ENCODE measurements at regions not wholly inside any gene's neighbourhood (a gene's known extent, or its start where the extent isn't known, plus 50 kb on each side); places are given as distances from the start of the nearest gene placed in this dataset.

DNA sequence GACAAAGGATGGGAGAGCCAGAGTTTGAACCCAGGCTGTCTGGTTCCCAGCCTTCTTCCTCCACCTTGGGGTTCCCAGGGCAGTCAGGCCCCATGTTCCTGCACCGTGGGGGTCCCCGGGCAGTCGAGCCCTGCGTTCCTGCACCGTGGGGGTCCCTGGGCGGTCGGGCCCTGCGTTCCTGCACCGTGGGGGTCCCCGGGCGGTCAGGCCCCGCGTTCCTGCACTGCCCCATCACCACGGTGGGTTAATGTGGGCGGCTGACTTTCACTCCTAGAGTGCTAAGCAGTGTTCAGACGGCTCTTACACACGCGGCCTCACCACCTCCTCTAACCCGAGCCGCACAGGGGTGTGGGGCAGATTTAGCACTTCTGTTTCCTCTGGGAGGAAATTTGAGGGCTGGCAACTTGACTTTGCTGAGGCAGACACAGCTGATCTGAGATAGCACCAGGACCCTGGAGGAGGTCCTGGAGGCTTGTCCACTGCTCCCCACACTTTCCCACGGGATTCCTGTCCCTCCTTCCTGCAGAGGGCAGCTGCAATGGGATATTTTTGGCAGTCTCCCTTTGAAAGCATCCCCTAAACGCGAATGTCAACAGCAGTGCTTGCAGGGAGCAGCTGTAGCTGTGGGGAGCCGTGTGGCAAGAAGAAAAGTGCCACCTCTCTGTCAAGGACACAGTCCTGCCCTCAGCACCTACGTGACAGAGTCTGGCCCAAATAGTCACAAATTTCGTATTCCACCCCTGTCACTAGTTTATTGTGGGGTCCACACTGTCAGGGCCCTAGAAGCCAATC, 239.4 kb downstream of the TEX29 start:
- DNase-seq, result no peak

DNA sequence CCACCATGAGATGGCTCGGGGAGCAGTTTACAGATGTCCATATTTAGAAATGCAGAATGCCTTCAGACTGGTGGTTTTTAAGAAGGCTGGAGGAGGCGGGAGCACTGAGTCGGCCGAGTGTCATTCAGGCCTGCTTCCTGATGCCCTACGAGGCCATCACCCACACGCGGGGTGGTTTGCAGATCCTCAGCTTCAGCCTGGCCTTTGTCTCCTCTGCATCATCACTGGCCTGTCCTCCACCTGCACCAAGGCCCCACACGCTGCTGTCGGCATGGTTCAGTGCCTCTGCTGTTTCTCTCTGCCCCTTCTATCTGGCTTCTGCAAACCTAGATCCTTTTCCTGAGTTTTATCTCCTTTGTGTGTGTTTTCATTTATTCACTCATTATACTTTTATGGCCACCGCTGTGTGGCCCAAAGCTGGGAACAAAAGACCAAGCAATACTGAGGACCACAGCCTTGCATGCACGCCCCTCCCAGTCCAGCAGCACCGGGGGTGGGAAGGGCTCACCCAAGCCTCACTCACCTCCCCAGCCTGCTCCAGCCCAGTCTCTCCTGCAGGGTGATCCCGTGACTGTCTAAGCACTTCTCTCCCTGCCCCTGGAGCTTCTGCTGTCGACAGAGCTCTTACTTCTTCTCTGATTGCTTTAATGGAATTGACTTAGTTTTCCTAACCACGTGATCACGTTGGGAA, 240.8 kb downstream of the TEX29 start:
- no peak for DNase-seq

DNA sequence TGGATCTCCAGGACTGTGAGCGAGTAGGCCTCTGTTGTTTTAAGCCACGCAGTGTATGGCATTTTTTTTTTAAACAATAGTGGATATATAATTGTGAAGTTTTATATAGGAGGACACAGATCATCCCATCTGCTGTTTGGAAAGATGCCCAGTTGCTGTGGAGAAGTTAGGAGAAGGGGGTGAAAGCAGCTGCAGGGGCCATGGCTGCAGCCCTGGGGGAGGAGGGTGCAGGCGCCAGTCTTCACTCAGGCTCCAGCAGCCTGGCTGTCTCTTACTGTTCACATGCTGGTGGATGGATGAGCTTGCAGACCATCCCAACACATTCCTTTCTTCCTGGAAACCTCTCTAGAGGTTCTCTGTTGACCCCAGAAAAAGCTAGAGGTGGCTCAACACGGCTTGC, 242.3 kb downstream of the TEX29 start:
- no peak for DNase-seq

DNA sequence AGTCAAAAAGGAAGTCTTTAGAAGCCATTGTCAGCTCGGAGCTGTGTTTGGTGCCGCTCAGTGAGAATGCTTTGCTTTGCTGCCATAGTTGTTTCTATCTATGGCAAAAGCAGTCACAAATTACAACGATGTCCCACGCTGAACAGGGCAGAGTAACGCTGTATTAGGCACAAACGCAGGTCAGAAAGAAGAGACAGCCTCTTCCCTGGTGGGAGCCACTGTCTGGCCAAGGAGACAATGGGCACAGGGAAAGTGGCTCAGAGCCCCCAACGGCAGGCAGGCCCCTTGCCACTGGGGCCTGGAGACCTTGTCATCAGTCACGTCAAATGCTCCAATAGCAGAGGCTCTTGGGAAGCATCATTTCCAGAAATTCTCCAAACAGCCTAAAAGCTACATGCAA, 244.2 kb downstream of the TEX29 start:
- DNase-seq, result no peak

DNA sequence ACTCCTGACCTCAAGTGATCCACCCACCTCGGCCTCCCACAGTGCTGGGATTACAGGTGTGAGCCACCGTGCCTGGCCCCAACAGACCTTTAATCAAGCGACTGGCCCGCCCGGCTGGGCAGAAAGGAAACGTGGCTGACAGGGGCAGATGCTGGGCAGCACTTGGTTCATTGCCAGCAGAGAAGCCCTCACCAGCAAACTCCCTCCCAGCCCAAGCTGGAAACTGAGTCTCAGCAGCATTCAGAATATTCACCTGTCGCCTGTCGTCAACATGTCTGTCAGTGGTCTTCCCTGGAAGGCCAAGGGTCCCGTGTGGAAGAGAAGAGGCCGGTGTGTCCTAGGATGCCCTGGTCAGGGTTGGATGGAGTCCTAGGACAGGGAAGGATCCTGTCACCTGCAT, 245.0 kb downstream of the TEX29 start:
- no peak for DNase-seq

DNA sequence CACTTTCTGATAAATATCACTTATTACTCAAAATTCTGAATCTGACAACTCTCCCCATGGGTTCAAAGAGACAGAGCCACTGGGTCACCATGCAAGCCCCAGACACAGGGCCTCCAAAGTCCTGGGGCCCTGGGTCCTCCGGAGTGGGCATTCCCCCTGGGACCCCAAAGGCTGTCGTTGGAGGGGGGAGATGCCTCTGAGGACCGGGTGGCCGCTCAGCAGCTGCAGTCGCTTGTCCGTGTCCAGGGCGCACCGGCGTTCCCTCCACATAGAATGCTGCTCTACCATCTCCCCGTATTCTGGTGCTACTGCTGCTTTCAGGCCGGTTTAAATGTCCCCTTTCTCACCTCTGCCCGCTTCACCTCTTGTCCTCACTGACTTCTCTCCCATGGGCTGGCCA, 246.1 kb downstream of the TEX29 start:
- no peak for DNase-seq

DNA sequence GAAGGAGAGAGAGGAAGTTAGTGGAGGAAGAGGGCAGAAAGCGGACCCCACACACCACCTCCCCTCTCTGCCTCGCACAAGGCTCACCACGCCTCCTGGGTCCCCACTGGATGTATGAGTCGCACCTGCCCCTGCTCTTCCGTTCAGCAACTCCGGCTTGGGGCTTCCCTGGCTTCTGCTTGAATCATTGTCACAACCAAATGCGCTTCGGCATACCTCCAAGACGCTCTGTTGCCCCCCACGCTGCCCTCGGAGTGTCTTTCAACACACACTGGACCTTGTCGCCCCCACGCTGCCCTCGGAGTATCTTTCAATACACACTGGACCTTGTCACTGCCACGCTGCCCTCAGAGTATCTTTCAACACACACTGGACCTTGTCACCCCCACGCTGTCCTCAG, 247.2 kb downstream of the TEX29 start:
- DNase-seq, result no peak

DNA sequence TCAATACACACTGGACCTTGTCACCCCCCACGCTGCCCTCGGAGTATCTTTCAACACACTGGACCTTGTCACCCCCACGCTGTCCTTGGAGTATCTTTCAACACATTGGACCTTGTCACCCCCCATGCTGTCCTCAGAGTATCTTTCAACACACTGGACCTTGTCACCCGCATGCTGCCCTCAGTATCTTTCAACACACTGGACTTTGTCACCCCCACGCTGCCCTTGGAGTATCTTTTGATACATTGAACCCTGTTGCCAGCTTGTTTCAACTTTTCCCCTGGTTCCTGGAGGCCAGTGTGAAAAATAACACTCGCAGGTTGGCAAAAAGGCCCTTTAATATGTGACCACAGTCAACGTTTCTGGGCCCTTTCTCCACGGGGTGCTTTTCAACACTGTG, 247.8 kb downstream of the TEX29 start:
- no peak for DNase-seq

DNA sequence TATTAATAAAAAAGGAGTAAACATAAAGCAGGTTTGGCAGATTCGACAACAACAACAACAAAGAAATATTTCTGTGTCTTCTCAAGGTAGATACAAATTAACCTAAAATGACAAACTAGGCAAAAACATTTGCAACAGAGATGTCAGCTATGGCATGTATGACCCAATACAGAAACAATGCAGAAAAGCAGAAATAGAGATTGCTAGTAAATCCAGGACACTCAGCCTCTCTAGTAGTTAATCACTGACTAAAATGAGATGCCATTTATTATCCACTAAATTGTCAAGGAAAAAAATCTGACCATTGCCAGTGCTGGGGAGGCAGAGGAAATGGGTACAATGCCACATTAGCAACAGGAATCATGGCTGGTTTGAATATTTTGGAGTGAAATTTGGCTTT, 250.5 kb downstream of the TEX29 start:
- no peak for DNase-seq

DNA sequence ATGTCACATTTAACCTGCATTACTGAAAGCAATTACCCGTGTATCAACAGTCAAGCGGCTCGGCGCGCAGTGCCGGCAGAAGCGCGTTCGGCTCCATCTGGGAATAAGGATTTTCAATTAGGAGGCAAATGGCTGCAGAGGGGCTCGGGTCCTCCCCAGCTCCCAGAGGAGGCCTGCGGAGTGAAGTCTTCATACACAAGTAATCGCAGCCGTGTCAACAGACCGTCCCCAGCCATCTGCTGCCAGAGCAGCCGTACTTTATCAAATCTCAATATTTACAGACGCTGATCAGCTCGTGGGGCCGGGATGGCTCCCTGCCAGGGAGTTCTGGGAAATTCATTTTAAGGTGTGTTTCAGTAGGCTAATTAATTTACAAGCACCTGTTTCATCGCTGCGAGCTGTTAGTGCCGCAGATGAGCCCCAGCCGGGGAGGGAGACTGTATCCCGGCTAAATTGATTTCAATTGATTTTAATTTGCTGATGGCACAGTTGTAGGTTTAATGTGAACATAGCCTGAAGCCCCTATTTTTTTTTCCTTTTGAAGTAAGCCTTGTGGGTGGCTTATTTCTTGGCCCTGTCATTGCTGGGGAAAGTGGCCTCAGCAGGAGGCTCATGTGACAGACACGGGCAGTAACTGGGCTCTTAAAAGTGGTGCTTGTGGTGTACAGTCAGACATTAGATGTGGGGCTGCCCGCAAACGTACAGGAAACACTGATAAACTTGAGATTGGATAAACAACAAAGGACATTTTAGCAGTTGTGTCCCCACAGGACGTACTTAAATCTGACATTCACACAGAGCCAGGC, 252.7 kb downstream of the TEX29 start:
- no peak for DNase-seq

DNA sequence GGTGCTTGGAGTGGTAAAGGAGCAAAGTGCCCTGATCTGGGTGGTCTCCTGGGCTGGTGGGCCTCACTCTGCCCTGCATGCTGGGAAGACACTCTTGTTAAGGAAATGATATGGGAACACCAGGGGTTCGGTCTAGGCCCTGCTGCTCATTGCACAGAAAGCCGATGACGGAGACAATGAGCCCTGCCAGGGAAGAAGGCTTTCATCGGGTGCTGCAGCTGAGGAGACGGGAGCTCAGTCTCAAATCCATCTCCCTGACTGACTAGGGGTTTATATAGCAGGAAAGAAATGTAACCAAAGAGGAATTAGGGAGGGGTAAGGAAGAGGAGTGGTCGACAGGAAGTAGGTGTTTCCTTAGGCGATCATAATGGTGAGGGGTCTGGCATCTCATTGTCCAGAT, 253.4 kb downstream of the TEX29 start:
- no peak for DNase-seq

DNA sequence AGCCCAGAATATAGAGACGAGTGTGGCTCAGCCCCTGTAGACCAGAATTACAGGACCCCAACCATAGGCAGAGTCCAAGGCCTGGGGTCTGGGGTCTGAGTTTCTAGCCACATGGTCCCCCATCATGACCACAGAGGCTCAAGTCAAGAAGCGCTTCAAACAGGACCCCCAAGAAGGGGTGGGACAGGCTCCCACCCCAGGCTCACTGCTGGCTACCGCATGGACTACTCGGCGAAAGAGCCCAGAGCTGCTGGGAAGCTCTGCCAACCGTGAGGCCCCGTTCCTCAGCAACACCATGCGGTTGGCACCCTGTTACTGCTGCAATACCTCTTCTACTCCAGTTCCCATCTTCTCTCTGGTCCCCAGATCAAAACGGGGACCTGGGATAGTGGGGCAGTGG, 254.8 kb downstream of the TEX29 start:
- no peak for DNase-seq

DNA sequence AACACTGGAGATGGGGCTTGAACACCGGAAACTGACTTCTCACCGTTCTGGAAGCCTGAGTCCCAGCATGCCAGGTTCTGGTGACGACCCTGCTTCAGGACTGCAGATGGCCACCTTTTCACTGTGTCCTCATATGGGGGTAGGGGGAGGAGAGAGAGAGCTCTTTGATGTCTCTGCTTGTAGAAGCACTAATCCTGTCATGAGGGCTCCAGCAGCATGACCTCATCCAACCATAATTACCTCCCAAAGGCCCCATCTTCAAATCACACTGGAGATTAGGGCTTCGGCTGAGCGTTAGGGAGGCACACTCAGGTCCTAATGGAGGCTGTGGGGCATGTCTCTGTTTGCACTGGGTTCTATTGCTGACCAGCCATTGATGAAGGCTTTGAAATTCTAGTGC, 255.3 kb downstream of the TEX29 start:
- no peak for DNase-seq

DNA sequence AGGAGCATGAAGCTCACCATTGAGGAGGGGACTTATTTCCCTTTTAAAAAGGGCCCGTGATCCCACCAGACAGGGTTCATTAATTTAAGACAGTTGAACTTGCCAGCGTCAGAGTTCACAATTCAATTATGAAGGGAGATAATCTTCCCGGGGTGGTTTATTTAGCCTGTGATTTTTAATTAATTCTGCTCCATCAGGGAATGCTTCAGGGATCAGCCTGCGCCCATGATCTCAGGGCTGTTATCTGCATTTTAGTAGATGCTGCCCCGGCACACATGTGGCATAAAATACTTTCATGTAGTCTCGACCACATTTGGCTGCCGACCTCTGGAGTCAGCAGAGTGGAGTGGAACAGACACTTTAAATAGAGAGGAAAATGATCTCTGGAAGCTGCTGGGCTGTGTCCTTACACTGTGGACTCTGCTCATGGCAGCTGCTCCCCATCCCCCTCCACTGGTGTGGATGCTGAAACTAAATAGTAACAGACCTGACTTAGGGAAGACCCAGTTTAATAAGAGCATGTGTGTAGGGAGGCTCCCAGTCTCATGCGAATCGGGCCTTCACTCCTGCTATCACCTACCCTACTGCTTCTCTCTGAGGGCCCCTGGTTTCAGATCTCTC, 256.9 kb downstream of the TEX29 start:
- DNase-seq, result no peak

DNA sequence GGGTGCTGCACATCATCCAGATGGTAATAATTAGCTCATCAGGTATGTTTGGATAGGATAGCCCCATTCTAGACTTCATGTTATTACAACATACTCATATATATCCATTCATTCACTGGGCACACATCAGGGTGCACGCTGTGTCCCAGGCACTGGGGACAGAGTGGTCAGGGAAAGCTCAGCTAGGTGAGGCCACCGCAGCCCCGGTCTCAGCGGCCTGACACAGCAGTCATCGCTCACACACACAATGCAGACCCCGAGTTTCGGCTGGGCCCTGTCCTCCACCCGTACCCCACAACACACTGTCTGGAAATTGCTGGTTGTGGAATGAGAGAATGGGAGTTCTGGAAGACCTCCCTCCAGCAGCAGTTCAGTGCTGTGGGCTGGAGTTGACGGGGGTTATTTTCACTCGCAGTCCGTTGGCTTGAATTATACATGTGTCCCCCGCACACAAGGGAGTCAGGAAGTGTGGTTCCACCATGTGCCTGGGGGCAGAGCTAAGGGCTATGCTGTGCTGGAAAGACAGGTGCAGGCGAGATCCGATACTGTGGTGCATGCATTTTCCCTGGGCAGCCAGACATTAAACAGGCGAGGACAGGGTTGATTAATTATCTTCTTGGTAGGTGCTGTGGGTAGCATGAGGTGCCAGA, 257.6 kb downstream of the TEX29 start:
- DNase-seq, result no peak

DNA sequence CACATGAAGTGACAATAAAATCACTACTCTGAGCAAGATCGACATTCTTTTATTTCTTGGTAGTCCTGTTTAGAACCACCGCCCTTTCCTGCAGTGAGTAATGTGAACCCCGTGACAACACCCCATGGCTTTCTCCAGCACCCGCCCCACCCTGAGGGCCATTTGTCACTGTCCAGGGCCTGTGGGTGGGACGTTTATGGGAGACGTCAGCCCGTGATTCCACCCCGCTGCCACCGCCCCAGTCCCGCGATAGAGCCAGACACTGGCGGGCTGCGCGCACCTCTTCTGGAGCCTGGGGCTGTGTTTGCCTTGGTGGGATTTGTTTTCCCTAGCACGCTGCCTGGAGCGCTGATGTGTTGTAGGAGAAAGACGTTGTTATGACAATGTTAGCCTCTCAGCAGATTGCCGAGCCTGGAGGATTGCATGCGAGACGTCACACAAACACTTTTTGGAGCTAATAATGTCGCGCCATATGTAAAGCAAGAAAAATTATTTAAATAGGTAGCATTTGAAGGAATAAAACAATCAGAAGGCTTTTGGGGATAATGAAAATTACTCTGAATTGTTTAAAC, 263.7 kb downstream of the TEX29 start:
- no peak for DNase-seq

DNA sequence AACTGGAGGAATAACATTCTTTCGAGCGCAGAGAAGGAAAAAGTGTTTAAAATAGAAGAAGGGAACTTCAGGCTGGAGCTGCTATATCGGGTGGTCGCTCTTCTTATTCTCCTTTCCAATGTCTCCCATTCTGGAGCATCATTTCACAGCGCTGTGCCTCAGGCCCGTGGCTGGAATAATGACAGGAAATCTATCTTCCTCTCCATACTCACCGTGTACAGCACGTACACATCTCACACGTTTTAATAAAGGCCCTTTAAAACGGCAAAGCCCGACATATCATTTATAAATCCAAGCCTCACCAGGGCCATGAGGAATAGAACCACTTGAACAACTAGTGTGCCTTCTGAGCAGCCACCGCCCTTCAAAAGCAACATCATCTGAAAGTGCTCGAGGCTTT, 264.4 kb downstream of the TEX29 start:
- DNase-seq, result no peak

DNA sequence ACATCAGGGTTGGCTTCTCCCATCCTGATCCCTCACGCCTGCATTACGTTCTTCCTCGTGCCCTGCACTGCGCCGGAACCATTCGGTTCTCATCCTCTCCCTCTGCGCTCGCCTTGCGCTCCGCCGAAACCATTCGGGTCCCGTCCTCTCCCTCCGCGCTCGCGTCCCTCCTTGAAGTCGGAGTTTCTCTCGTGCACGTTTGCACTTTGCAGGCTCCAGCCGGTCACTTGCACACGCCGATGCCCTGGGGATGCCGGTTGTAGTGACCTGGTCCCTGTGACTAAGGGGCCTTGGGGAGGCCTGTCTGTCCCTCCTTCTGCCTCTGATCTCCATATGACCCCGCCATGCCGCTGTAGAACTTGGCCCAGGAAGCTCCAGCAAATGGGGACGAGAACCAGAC, 265.8 kb downstream of the TEX29 start:
- DNase-seq, result no peak

DNA sequence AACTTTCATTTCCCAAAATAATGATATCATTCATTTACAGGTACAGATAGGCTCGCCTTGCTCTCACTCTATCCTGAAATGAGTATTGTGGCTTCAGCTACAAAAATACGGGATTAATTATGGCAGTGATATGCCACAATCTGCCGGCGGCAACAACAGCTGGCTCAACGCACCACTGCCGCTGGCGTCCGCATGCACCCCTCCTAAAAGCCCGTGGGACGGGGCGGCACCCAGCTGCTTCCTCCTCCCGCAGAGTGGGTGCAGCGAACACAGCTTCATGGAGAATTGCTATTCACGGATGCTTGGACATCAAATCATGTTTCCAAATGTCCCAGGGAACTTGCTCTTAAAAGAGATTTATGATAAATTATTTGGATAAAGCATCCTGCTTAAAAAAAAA, 266.8 kb downstream of the TEX29 start:
- DNase-seq, result no peak

DNA sequence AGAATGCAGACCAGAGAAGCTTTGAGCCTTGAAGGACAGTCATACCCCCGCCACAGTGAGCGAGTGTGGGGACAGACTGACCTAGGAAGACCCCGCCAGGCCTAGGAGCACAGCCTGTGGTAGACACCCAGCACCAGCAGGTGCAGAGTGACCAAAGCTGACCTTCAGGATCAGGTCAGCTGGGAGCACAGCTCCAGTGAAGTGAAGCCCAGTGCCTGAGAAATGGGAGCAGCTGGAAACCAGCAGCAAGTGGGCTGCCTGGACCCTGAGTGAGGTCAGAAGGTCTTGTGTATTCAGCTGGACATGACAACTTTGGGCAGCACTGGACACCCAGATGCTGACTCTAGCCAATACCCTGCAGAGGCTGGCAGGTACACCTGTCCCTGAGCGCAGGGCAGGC, 268.9 kb downstream of the TEX29 start:
- no peak for DNase-seq

DNA sequence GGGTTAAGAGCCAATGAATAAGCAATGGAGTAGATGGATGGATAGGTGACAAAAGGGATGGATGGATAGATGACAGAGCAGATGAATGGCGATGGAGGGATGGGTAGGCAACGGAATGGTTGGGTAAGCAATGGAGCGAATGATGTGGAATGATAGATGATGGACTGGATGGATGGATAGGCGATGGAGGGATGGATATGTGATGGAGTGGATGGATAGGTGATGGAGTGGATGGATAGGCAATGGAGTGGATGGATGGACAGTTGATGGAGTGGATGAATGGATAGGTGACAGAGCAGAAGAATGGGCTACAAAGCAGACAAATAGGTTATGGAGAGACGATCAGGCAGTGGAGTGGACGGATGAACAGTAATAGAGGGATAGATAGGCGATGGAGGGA, 269.6 kb downstream of the TEX29 start:
- DNase-seq, result no peak

DNA sequence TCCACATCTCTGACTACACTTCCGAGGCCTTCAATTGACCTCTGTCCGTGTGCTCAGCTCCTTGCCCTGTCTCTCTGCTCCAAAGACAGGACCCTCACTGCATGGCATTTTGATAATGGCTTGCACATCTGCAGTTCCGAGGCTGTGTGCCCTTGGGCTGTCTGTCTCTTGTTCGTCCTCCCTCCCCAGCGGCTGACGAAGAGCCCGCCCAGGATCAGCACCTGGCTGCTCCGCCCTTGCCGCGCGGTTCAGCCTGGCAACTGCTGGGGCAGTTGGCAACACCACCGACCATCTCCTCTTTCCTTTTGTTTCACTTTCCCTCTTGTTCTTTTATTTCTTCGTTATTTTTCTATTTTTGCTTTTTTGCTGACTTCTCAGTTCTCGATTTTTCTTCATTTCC, 270.4 kb downstream of the TEX29 start:
- DNase-seq, result no peak
